GM21381 (cell line): ENCODE measurements at regions not wholly inside any gene's neighbourhood (a gene's known extent, or its start where the extent isn't known, plus 50 kb on each side); places are given as distances from the start of the nearest gene placed in this dataset.
"Not testable (repeated sequence)": the region's sequence is repeated elsewhere in the genome, so short reads cannot be mapped to it uniquely, and the experiment has no call there.

Source experiments
- ATAC-seq: cut with Tn5 transposase; IDR thresholded peaks from one replicate; pipeline ENCODE4 v1.9.1; 2021; ENCODE audit warnings: mild to moderate bottlenecking, moderate library complexity; ENCODE audit not compliant: unreplicated experiment

- no peak for ATAC-seq
These were observed 361.8 kb upstream of the UBE2E3 start for GRCh38 chr2:180618570-180618969.

- no peak for ATAC-seq
These were observed 365.6 kb upstream of the UBE2E3 start for GRCh38 chr2:180614776-180615175.

DNA sequence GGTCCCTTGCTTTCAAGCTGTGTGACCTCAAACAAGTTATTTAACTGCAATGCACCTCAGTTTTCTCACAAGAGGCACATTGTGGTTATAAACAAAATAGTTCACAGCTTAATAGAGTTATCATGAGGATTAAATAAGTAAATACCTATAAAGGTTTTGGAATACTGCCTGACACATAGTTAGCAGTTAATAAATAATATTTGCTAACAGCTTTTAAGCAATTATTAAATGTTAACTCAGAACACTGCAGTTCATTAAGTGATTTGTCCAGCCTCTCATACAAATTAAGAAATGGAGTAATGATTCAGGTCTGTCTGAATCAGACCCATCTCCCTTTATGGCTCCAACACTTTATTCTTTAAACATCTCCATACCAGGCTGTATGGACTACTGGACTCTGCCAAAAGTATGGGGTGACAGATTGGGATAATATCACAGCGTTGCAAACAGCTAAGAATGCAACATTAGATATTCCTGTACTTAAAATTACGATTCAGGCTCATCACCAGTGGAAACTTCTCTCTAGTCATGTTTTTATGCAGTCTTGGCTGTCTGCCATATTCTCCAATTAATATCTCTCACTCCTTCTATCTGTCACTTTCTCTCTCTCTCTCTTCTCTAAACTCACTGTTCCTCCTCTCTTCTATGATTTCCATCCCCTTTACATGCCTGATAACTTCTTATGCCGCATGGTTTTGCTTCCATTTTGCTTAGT lies 370.6 kb upstream of the UBE2E3 start:
- no peak for ATAC-seq

DNA sequence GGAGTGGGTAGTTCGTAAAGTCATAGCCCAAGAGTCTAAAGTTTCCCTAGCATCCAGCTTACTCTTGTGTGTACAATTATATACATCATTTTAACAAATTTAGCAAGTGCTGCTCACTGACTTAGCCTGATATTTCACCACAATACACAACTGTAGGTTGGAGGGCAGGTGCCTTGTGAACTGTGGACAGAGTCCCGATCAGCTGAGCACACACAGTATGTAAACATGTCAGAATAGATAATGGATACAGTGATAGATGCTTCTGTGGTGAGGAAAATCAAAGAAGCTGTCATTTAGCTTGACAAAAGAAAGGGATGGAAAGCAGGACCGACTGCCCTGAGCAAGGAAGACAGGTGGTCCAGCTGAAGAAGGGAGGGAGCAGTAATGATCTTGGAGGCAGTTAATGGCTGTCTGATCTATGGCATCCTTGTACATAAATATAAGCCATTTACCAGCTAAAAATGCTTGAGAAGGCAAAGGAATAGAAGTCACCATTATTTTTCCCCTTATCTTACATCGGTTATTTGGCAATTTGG lies 372.8 kb upstream of the UBE2E3 start:
- ATAC-seq: no peak

DNA sequence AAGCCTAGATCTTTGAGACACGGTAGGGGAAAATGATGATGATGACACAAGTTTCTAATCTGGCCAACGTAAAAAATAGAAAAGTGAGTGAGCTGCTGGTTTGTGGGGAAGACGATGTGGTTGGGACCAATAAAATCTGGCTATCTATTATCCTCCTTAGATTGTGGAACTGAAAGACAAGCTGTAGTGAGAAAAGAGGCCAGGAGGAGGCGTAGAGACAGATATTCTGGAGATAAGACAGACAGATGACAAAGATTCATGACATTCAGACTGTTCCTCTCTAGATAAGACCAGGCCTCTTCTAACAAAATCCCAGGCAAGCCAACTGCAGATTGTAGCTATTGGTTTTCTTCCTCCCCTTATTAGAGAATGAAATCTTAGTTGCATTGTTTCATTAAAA lies 376.3 kb upstream of the UBE2E3 start:
- peak; percentile 54 for ATAC-seq

DNA sequence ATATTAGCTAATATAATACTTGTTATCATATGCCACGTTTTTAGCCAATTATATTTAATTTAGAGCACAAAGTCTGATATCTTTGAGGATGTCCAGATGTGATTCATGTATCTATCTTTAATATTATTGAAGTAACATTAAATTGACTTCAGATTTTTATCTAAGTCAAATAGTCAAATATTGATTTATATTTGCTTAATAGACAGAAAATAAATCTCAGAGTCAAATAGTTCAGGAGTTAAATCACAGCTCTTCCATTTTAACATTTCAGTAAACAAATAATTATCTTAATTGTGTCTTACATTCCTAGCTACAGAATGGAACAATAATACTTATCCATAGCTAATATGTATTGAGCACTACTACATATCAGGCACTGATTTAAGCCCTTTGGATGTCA lies 379.4 kb upstream of the UBE2E3 start:
- ATAC-seq: no peak

- no peak for ATAC-seq
These were observed 380.6 kb upstream of the UBE2E3 start for GRCh38 chr2:180599804-180600203.

DNA sequence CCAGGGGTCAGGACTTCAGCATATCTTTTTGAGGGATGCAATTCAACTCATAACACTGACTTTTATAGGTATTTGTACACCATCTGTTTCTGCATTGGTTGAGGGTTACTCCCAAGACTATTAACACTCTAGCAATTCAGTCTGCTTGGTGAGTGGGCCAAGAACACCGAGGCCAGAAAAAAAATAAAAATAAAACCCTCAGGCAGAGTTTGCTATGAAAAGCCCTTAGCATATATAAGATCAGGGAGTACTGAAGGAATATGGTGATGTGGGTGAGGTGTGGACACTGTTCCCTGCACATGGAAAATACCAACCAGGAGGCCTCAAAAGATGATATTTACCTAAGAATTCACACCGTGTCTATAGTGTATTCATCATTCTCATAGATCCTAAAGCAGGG lies 383.2 kb upstream of the UBE2E3 start:
- no peak for ATAC-seq

DNA sequence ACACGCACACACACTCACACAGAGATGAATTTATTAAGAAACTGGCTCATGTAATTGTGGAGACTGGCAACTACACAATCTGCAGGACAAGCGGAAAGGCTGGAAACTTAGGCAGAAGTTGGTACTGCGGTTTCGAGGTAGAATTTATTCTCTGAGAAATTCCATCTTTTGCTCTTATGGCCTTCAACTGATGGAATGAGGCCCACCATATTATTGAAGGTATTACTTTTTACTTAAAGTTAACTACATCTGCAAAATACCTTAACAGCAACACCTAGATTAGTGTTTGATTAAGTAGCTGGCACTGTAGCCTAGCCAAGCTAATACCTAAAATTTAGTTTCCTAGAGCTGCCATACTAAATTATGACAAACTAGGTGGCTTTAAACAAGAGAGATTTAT lies 384.0 kb upstream of the UBE2E3 start:
- ATAC-seq: no peak

DNA sequence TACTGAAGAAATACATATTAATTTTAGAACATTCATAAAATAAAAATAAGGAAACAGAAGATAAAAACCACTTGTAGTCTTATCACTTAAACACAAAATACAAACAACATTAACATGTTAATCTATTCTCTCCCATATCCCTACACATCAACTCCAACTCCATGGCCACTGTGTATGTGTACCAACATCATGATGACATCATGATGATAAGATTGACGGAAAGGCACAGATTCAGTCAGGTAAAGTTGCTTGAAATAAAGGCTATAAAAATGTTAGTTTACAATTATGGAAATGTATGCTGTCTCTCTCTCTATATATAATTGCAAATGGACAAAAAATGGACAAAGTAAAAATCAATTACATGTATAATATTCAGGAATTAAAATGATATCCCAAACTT lies 388.5 kb upstream of the UBE2E3 start:
- no peak for ATAC-seq

- ATAC-seq: not testable (repeated sequence)
These were observed 389.2 kb upstream of the UBE2E3 start for GRCh38 chr2:180591093-180591781.

DNA sequence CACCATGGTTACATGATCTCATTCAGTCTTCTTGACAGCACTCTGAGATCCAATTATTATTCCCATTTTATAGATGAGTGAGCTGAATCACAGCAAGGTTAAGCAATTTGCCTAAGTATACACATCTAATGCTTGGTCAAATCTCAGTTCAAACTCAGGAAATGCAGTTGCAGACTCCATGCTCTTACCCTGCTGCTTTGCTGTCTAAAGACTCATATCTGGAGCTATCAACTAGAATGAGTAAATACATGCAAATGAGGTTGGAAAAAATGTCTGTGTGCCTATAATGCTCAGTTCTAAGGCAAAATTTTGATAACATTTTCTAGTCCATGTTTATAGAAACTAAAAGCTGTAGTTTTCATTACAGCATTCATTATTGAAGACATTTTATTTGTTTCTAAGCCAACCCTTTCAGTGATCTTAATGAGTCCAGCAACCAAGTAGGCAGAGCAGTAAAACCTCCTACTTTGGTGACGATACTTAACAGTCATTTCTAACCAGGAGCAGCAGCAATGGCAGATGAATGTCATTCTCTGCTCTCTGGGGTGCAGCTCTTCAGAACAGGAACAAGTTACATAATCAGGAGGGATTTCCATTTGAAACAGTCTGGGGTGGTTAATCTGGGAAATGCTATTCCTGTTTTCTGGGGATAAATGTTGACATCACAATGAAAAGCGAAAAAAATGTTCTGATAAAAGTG lies 396.8 kb upstream of the UBE2E3 start:
- ATAC-seq: no peak

- no peak for ATAC-seq
These were observed 401.0 kb upstream of the UBE2E3 start for GRCh38 chr2:180579388-180579787.

DNA sequence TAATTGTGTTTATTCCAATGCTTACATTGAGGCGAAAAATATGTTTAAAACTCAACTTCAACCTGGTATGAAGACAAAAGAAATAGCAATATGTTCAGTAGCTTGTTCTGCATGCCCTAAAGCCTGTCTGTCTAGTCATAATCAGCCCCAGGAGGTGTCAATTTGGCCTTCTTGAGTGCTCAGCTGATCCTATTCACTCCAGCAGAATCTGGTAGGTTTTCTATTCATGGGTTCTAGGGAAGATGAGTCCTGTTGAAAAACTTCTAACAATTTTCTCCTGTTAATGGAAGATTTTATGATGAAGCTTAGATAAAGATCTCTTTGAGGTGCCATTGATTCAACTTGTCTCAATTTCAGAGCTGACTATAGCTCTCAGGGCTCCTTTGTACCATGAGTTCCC lies 402.0 kb upstream of the UBE2E3 start:
- ATAC-seq: no peak

DNA sequence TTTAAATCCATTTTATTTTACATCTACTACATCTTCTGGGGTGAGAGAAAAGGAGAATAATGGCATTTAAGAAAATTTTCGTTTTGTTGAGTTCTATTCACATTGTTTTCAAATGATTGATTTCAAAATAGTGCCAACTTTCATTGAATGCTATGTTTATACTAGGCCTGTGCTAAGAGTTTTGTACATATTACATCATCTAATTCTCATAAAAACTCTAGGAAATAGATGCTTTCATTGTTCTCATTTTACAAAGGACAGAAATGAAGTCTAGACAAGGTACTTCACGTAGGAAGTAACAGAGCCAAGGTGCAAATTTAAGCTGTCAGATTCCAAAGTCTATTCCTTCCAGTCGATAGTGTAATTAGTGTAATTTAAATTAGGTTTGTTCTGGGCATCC lies 402.8 kb upstream of the UBE2E3 start:
- ATAC-seq: no peak

GRCh38 chr2:180573951-180574350 lies 406.5 kb upstream of the UBE2E3 start:
- ATAC-seq: no peak

GRCh38 chr2:180572346-180572745 lies 408.1 kb upstream of the UBE2E3 start:
- no peak for ATAC-seq

DNA sequence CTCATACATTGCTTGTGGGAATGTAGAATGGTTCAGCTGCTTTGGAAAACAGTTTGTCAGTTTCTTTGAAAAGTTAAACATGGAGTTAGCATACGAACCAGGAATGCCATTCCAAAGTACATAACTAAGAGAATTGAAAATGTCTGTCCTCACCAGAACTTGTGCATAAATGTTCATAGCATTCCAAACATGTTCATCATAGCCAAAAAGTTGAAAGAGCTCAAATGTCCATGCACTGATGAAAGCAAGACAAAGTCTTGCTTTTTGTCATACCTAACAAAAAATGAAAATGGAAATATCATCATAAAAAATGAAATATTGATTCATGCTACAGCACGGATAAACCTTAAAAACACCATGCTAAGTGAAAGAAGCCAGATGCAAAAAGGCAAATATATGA lies 408.8 kb upstream of the UBE2E3 start:
- no peak for ATAC-seq

DNA sequence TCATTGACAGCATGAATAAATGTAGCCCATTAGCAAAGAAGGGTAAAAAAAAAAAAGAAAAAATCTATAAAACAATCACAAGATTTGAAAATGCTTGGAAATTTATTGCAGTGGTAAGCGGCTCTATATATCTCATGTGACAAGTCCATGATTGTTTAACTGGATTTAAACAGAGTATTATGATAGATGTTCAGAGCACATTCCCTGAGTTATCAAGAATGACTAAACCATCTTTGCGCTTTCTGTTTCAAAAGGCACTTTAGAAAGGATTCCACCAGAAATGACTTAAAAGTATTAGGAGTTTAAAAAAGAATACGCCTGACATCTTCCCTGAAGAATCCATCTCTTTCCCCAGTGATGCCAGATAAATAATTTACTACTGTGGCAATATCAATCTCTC lies 409.5 kb upstream of the UBE2E3 start:
- no peak for ATAC-seq

GRCh38 chr2:180564051-180564450 lies 416.4 kb upstream of the UBE2E3 start:
- no peak for ATAC-seq

DNA sequence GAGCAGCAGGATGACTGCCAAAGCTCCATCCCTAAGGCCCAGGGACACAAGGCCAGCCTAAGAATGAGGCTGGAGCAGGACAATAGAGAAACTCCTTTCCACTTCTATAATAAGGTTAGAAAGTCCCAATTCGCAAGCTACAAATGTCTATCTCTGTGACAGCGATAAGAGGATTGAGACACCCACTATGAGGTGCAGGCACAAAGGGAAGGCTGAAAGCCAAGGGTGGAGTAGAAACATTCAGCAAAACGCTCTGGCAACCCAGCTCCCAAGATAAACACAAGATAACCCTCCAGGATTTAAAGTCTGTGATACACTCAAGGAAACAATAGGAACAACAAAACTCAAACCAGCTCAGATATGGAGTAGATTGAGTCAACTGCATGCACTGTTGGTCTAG lies 418.0 kb upstream of the UBE2E3 start:
- ATAC-seq: no peak

DNA sequence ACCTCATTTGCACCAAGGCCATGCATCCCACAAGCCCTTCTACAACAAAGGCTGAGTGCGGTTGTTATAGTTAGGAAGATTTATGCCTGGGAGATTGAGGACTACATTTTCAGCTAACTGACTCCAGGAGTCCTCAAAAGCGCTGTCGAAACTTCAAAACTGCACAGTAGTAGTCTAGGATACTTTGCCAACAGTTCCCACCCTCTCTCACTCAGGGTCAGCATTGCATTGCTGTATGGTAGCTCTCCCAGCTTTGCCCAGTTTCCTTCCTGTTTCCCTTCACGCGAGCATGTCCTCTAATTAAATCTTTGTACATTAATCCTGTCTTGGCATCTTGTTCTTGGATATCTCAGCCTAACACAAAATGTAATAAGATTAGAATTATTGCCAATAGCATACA lies 420.6 kb upstream of the UBE2E3 start:
- no peak for ATAC-seq
